K562 (cell line): ENCODE measurements at regions not wholly inside any gene's neighbourhood (a gene's known extent, or its start where the extent isn't known, plus 50 kb on each side); places are given as distances from the start of the nearest gene placed in this dataset.

Experiments used
- ATAC-seq: fragments of 200-7000 bp; cut with Tn5 transposase; 3 replicates; pipeline ENCODE4 v1.9.1; 2020; ENCODE audit warnings: moderate library complexity
- BruUV-seq: library from RNA; stranded (reverse); fragments of 400-500 nt; replicated peaks from 2 replicates; lab custom pipeline; 2021; lab: Mats Ljungman, UMichigan
- CTCF ChIA-PET: fragments of 300-600 bp; formaldehyde crosslinking; extraction: SDS; loops from one replicate; lab custom pipeline; 2021; ENCODE audit warnings: low intra/inter-chr PET ratio; lab: Yijun Ruan, JAX
- POLR2A ChIA-PET: fragments of 300-600, 350-650 bp; sonication (Branson Sonifier 250); formaldehyde crosslinking; extraction: SDS; loops from one replicate; lab custom pipeline; 2021; ENCODE audit warnings: antibody characterized with exemption, inconsistent platforms; lab: Yijun Ruan, JAX
- DNase-seq, 4 experiments: peaks; one replicate each; pipeline versions ENCODE4 v3.0.0 to v3.0.0-alpha.2; 2011 to 2018; ENCODE audit warnings: low spot score in 3 of 4, mixed read lengths in 3 of 4; ENCODE audit errors: extremely low read depth in 1 of 4
- FAIRE-seq: peaks from 2 replicates; lab custom pipeline; 2011; peaks lifted over from hg19 to GRCh38; lab: Jason Lieb, UNC
- H2AFZ ChIP-seq: 2 replicates; pipeline ENCODE4 v1.6.0; 2011; ENCODE audit warnings: low read depth, low read length, control low read depth, inconsistent platforms
- H3K27ac ChIP-seq: fragments of 200-600 bp; 3 replicates; pipeline ENCODE4 v1.8.0; 2011; ENCODE audit warnings: low read depth, mild to moderate bottlenecking, control low read depth, inconsistent platforms, low read length, moderate library complexity, mixed read lengths; ENCODE audit errors: extremely low read depth
- H3K27me3 ChIP-seq, 2 experiments: fragments of 300-600 bp in 1 of 2; 2 replicates in 1 of 2; 3 replicates in 1 of 2; pipeline versions ENCODE4 v1.6.0 to v1.8.0; 2011; ENCODE audit warnings: inconsistent platforms in 2 of 2, low read length in 2 of 2, mild to moderate bottlenecking in 1 of 2, mixed read lengths in 1 of 2, moderate library complexity in 1 of 2; ENCODE audit not compliant: control insufficient read depth in 2 of 2, insufficient read depth in 2 of 2
- H3K36me3 ChIP-seq: fragments of 300-600 bp; 3 replicates; pipeline ENCODE4 v1.8.0; 2011; ENCODE audit warnings: mild to moderate bottlenecking, low read length, inconsistent platforms; ENCODE audit not compliant: control insufficient read depth, insufficient read depth
- H3K4me1 ChIP-seq, 2 experiments: fragments of 200-600 bp in 1 of 2; replicated peaks in 1 of 2; 2 replicates in 1 of 2; 3 replicates in 1 of 2; pipeline versions ENCODE4 v1.5.1 to v1.8.0; 2011; ENCODE audit warnings: inconsistent platforms in 2 of 2, low read length in 2 of 2, mild to moderate bottlenecking in 1 of 2, mixed read lengths in 1 of 2, moderate library complexity in 1 of 2; ENCODE audit not compliant: control insufficient read depth in 2 of 2, insufficient read depth in 2 of 2
- H3K4me2 ChIP-seq: 2 replicates; pipeline ENCODE4 v1.6.1; 2011; ENCODE audit warnings: low read length, control low read depth, inconsistent platforms, mixed read lengths; ENCODE audit not compliant: insufficient read depth
- H3K4me3 ChIP-seq: fragments of 200-600 bp; sonication (generic), shearing (Covaris generic); 2 replicates; pipeline ENCODE4 v1.5.1; 2016; ENCODE audit warnings: control low read depth, inconsistent platforms
- H3K79me2 ChIP-seq: fragments of 200-600 bp; 3 replicates; pipeline ENCODE4 v1.8.0; 2011; ENCODE audit warnings: low read length, inconsistent platforms; ENCODE audit not compliant: control insufficient read depth, insufficient read depth
- H3K9ac ChIP-seq, 2 experiments: 2 replicates each; pipeline versions ENCODE4 v1.6.0 to v1.6.1; 2011; ENCODE audit warnings: low read depth in 2 of 2, low read length in 2 of 2, control low read depth in 1 of 2, inconsistent platforms in 1 of 2, mild to moderate bottlenecking in 1 of 2, mixed read lengths in 1 of 2; ENCODE audit not compliant: insufficient read depth in 1 of 2
- H3K9me1 ChIP-seq: one replicate; pipeline ENCODE4 v1.6.0; 2011; ENCODE audit warnings: inconsistent platforms, mild to moderate bottlenecking, low read length, moderate library complexity; ENCODE audit not compliant: control insufficient read depth, insufficient read depth
- H3K9me3 ChIP-seq: replicated peaks from 2 replicates; pipeline ENCODE4 v1.5.1; 2011; ENCODE audit warnings: low read depth, low read length, inconsistent platforms; ENCODE audit not compliant: control insufficient read depth, insufficient read depth
- H4K20me1 ChIP-seq: replicated peaks from 2 replicates; pipeline ENCODE4 v1.6.1; 2011; ENCODE audit warnings: low read length, inconsistent platforms, mixed read lengths; ENCODE audit not compliant: control insufficient read depth, insufficient read depth
- ETV5 ChIP-seq: sonication (generic); formaldehyde crosslinking; IDR thresholded peaks from 2 replicates; pipeline ENCODE4 v1.4.0; 2020; ENCODE audit warnings: low read depth, mild to moderate bottlenecking, missing genetic modification reagents
- HNRNPLL ChIP-seq: fragments of 200-400 bp; formaldehyde crosslinking; IDR thresholded peaks from 2 replicates; pipeline ENCODE4 v1.6.1; 2017; ENCODE audit warnings: low read length, low read depth, mild to moderate bottlenecking; ENCODE audit not compliant: poor library complexity, severe bottlenecking
- ILF3 ChIP-seq: fragments of 450-650 bp; IDR thresholded peaks from 2 replicates; pipeline ENCODE4 v1.6.1; 2018; ENCODE audit warnings: antibody characterized with exemption, mild to moderate bottlenecking, moderate library complexity, borderline replicate concordance
- KAT2B ChIP-seq: IDR thresholded peaks from one replicate; pipeline ENCODE4 v1.6.1; 2012; ENCODE audit warnings: low read depth, mild to moderate bottlenecking, control low read depth, inconsistent platforms, low read length, moderate library complexity
- KLF10 ChIP-seq: fragments of 250-450 bp; sonication (Bioruptor Pico); IDR thresholded peaks from 2 replicates; pipeline ENCODE4 v1.6.1; 2021; ENCODE audit warnings: matching md5 sums
- NBN ChIP-seq: fragments of 450-650 bp; IDR thresholded peaks from 2 replicates; pipeline ENCODE4 v1.6.1; 2016; ENCODE audit warnings: low read depth, mild to moderate bottlenecking
- SMAD2 ChIP-seq: fragments of 150-350 bp; IDR thresholded peaks from 2 replicates; pipeline ENCODE4 v1.6.1; 2014; ENCODE audit warnings: low read depth, mild to moderate bottlenecking, low read length
- ZFP1 ChIP-seq: fragments of 450-650 bp; formaldehyde crosslinking; IDR thresholded peaks from 2 replicates; pipeline ENCODE4 v1.4.0; 2020; ENCODE audit warnings: mild to moderate bottlenecking, mixed read lengths
- ZKSCAN1 ChIP-seq: fragments of 150-350 bp; IDR thresholded peaks from 2 replicates; pipeline ENCODE4 v1.6.1; 2016; ENCODE audit warnings: low read depth, low read length
- ZNF12 ChIP-seq: sonication (generic); formaldehyde crosslinking; IDR thresholded peaks from 2 replicates; pipeline ENCODE4 v1.4.0; 2020; ENCODE audit warnings: mild to moderate bottlenecking, missing genetic modification reagents
- ZNF197 ChIP-seq: fragments of 200-800 bp; sonication (Bioruptor generic); IDR thresholded peaks from 2 replicates; pipeline ENCODE4 v1.6.1; 2016; ENCODE audit warnings: low read depth, missing genetic modification characterization, missing compliant biosample characterization
- ZNF316 ChIP-seq: fragments of 450-650 bp; IDR thresholded peaks from 2 replicates; pipeline ENCODE4 v1.6.1; 2016
- ZNF431 ChIP-seq: sonication (generic); formaldehyde crosslinking; IDR thresholded peaks from 2 replicates; pipeline ENCODE4 v1.8.0; 2022; ENCODE audit warnings: mild to moderate bottlenecking, missing genetic modification reagents
- WGBS: fragments of 100-300 bp; shearing (Covaris generic); methylation state at CpG from one replicate; pipeline ENCODE4 v1.1.6; 2016; ENCODE audit warnings: low coverage, mixed read lengths; ENCODE audit not compliant: insufficient coverage; ENCODE audit errors: missing lambda C conversion rate; 5-methylcytosine and 5-hydroxymethylcytosine counted together
- in situ Hi-C: fragments of 300-500 bp; cut with MboI; formaldehyde crosslinking; loops from 4 replicates; pipeline ENCODE4 v1.15.0; 2018; ENCODE audit warnings: inconsistent platforms, mixed read lengths
- intact Hi-C: fragments of 100-400 bp; cut with micrococcal nuclease; formaldehyde crosslinking; loops from 2 replicates; pipeline ENCODE4 v1.14.2; 2022
- TF ChIP-seq, protein P1 (sequence below): fragments of 250-450 bp; sonication (Bioruptor Pico); IDR thresholded peaks from 2 replicates; pipeline ENCODE4 v1.5.0; 2021; ENCODE audit warnings: mild to moderate bottlenecking, borderline replicate concordance
- TF ChIP-seq, protein P2 (sequence below): sonication (generic); formaldehyde crosslinking; IDR thresholded peaks from 2 replicates; pipeline ENCODE4 v1.8.0; 2023; ENCODE audit warnings: mild to moderate bottlenecking, missing genetic modification reagents

DNA sequence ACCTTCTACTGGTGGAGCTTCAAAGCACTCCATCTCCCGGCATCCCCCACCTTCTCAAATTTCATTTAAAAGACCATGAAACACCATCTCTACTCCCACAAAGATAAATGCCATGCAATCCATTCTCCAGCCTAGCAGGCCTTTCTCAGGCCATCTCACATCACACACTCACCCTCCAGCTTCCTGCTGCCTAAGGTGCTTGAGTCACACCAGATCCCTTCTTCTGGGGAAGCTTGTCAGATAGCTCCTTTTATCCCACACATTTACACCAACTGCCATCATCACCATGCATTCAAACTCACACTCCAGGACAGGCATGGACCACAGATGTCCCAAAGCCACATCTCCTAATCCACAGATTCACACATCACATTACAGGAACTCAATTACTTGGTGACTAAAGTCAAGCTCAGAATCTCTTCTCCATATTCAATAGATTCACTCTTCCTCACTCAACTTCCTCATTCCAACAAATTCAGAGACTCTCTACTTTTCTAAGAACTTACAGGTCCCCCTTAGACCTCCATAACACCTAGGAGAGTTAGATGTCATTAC is 292.5 kb downstream of the TNS1 start (continued):
- no peak for TF ChIP-seq HNRNPLL

DNA sequence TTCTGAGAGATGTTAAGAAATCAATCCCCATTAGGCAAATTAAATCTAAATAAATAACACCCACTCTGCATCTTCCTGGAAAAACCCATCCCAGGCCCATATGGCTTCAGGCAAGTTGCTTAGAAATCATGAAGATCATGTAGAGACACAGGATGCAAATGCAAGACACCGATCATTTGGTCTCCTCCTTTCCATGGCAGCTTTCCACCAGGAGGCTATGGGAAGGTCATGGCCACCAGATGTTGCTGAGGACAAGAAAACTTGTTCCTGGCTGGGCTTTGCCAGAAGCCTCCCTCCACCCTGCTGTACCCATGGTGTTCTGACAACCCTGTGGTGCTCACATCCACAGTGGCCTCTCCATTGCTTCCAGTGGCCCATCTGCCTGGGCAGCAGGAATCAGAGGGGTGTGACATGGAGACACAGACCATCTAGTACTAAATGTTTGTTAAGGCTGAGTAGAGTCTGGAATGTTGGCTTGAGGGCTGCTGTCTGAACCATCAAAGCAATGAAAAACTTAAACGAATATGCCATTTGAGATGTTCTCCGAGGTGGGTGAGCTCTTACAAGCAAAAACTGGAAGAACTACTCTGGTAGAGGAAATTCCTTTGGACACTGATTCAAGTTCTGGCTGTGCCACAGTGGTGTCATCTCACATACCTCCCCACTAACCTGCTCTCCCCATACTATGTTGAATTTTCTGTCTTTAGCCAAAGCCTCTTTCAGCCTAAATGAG is 293.2 kb downstream of the TNS1 start:
- no peak overlapping the region for H3K4me2 ChIP-seq
- in situ Hi-C loops (loop anchor here (25.0 kb wide), 1 partner anchor 1022 kb away; the partner anchor contains the start of gene IGFBP5), intact Hi-C loops (loop anchor here (5.0 to 10.0 kb wide), 3 partner anchors 57 to 1027 kb away; no protein-coding TSS in a partner anchor)
- no peaks in the 10 kb centered on the region for H4K20me1 ChIP-seq
- ChIA-PET POLR2A (no interaction called here), CTCF (no interaction called here)
- no peaks in the 10 kb centered on the region for H3K79me2 ChIP-seq
- no peak for ATAC-seq
- 0 out of 5 replicates have a peak, but pooled peaks cover 0 to 3% of the 10 kb centered on the region in 2 experiments for H3K4me1 ChIP-seq
- no TSS peak for BruUV-seq
- no peaks in the 10 kb centered on the region for H3K9me1 ChIP-seq
- H3K4me3 ChIP-seq, result no peak overlapping the region
- no peak overlapping the region for H2AFZ ChIP-seq
- H3K9me3 ChIP-seq, result no peaks in the 10 kb centered on the region
- no peaks in the 10 kb centered on the region for H3K36me3 ChIP-seq
- H3K27me3 ChIP-seq, result peaks cover 0 to 5% of the 10 kb centered on the region in 2 experiments; a peak in 2 of 5 replicates
- no peak for FAIRE-seq
- no peak overlapping the region for H3K27ac ChIP-seq
- 0% methylated on average over 2 of the region's 3 CpGs for WGBS
- no peak overlapping the region for H3K9ac ChIP-seq
- no peak for DNase-seq
- TF ChIP-seq ZNF197 (CRISPR knock-in tag), result no peak
- no peak for TF ChIP-seq ILF3
- TF ChIP-seq KAT2B, result no peak
- no peak for TF ChIP-seq SMAD2
- TF ChIP-seq ZNF431 (CRISPR knock-in tag), result no peak
- TF ChIP-seq ZNF316, result no peak
- no peak for TF ChIP-seq ZNF12 (CRISPR knock-in tag)
- TF ChIP-seq, protein P1, sequence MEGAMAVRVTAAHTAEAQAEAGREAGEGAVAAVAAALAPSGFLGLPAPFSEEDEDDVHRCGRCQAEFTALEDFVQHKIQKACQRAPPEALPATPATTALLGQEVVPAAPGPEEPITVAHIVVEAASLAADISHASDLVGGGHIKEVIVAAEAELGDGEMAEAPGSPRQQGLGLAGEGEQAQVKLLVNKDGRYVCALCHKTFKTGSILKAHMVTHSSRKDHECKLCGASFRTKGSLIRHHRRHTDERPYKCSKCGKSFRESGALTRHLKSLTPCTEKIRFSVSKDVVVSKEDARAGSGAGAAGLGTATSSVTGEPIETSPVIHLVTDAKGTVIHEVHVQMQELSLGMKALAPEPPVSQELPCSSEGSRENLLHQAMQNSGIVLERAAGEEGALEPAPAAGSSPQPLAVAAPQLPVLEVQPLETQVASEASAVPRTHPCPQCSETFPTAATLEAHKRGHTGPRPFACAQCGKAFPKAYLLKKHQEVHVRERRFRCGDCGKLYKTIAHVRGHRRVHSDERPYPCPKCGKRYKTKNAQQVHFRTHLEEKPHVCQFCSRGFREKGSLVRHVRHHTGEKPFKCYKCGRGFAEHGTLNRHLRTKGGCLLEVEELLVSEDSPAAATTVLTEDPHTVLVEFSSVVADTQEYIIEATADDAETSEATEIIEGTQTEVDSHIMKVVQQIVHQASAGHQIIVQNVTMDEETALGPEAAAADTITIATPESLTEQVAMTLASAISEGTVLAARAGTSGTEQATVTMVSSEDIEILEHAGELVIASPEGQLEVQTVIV (CRISPR knock-in tag), result no peak
- no peak for TF ChIP-seq KLF10
- no peak for TF ChIP-seq NBN
- TF ChIP-seq, protein P2, sequence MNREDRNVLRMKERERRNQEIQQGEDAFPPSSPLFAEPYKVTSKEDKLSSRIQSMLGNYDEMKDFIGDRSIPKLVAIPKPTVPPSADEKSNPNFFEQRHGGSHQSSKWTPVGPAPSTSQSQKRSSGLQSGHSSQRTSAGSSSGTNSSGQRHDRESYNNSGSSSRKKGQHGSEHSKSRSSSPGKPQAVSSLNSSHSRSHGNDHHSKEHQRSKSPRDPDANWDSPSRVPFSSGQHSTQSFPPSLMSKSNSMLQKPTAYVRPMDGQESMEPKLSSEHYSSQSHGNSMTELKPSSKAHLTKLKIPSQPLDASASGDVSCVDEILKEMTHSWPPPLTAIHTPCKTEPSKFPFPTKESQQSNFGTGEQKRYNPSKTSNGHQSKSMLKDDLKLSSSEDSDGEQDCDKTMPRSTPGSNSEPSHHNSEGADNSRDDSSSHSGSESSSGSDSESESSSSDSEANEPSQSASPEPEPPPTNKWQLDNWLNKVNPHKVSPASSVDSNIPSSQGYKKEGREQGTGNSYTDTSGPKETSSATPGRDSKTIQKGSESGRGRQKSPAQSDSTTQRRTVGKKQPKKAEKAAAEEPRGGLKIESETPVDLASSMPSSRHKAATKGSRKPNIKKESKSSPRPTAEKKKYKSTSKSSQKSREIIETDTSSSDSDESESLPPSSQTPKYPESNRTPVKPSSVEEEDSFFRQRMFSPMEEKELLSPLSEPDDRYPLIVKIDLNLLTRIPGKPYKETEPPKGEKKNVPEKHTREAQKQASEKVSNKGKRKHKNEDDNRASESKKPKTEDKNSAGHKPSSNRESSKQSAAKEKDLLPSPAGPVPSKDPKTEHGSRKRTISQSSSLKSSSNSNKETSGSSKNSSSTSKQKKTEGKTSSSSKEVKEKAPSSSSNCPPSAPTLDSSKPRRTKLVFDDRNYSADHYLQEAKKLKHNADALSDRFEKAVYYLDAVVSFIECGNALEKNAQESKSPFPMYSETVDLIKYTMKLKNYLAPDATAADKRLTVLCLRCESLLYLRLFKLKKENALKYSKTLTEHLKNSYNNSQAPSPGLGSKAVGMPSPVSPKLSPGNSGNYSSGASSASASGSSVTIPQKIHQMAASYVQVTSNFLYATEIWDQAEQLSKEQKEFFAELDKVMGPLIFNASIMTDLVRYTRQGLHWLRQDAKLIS (CRISPR knock-in tag), result no peak
- no peak for TF ChIP-seq ETV5 (CRISPR knock-in tag)
- TF ChIP-seq ZKSCAN1, result no peak
- no peak for TF ChIP-seq ZFP1 (CRISPR knock-in tag)
